SK-N-SH (cell line): ENCODE measurements at regions not wholly inside any gene's neighbourhood (a gene's known extent, or its start where the extent isn't known, plus 50 kb on each side); places are given as distances from the start of the nearest gene placed in this dataset.
"Not testable (repeated sequence)": the region's sequence is repeated elsewhere in the genome, so short reads cannot be mapped to it uniquely, and the experiment has no call there.

ENCODE experiments used
- CTCF ChIP-seq: fragments of 200-600 bp; sonication (generic); IDR thresholded peaks from 2 replicates; pipeline ENCODE4 v1.6.1; 2017; ENCODE audit warnings: antibody characterized with exemption, mild to moderate bottlenecking, moderate library complexity
- EP300 ChIP-seq, 2 experiments: IDR thresholded peaks; 2 replicates each; pipeline versions ENCODE4 v1.4.0 to v1.6.1; 2012; ENCODE audit warnings: borderline replicate concordance in 1 of 2, low read depth in 1 of 2, low read length in 1 of 2
- EZH2phosphoT487 ChIP-seq: fragments of 200-600 bp; sonication (generic); IDR thresholded peaks from 2 replicates; pipeline ENCODE4 v1.6.1; 2017; ENCODE audit warnings: low read depth, mixed run types, mild to moderate bottlenecking, antibody characterized with exemption, moderate library complexity, borderline replicate concordance
- FOSL2 ChIP-seq: IDR thresholded peaks from 2 replicates; pipeline ENCODE4 v1.4.0; 2012; ENCODE audit warnings: low read depth, mild to moderate bottlenecking, moderate library complexity, borderline replicate concordance
- FOXM1 ChIP-seq: IDR thresholded peaks from 2 replicates; pipeline ENCODE4 v1.4.0; 2012; ENCODE audit warnings: low read depth, mild to moderate bottlenecking
- MAX ChIP-seq: IDR thresholded peaks from 2 replicates; pipeline ENCODE4 v1.4.0; 2012; ENCODE audit warnings: low read depth
- POLR2AphosphoS5 ChIP-seq: IDR thresholded peaks from 2 replicates; pipeline ENCODE4 v1.6.1; 2012; ENCODE audit warnings: low read depth, low read length
- RXRA ChIP-seq: IDR thresholded peaks from 2 replicates; pipeline ENCODE4 v1.4.0; 2012; ENCODE audit warnings: low read depth, mild to moderate bottlenecking, borderline replicate concordance
- SIN3A ChIP-seq: IDR thresholded peaks from 2 replicates; pipeline ENCODE4 v1.6.1; 2012; ENCODE audit warnings: low read depth, mild to moderate bottlenecking, low read length, moderate library complexity, borderline replicate concordance
- TAF1 ChIP-seq: IDR thresholded peaks from 2 replicates; pipeline ENCODE4 v1.6.1; 2012; ENCODE audit warnings: low read depth, mild to moderate bottlenecking, low read length, moderate library complexity, borderline replicate concordance
- TCF12 ChIP-seq: IDR thresholded peaks from 2 replicates; pipeline ENCODE4 v1.4.0; 2012
- TEAD4 ChIP-seq: IDR thresholded peaks from 2 replicates; pipeline ENCODE4 v1.4.0; 2012; ENCODE audit warnings: mild to moderate bottlenecking, borderline replicate concordance; ENCODE audit not compliant: insufficient read depth
- YY1 ChIP-seq: IDR thresholded peaks from 2 replicates; pipeline ENCODE4 v1.4.0; 2012; ENCODE audit warnings: low read depth, mild to moderate bottlenecking

- TF ChIP-seq POLR2AphosphoS5; SIN3A; TEAD4; EZH2phosphoT487; TAF1; FOSL2; YY1; TCF12; RXRA; MAX; FOXM1; EP300 (IDR thresholded peaks at IDR 0.05; ENCODE audit: borderline replicate concordance in 1 of 2, low read depth in 1 of 2, low read length in 1 of 2): not testable (repeated sequence)
- peak; percentile 17; the same call in 1 of the 2 replicates for TF ChIP-seq CTCF
Observed at GRCh38 chr1:76740956-76741355, 126.3 kb upstream of the ST6GALNAC5 start.
